Midbrain (tissue), 1 donor: ENCODE measurements at regions not wholly inside any gene's neighbourhood (a gene's known extent, or its start where the extent isn't known, plus 50 kb on each side); places are given as distances from the start of the nearest gene placed in this dataset.
A peak's percentile ranks its signal among the peaks of the same experiment; 100 is the strongest.

Experiments
- DNase-seq: peaks from one replicate; lab custom pipeline; 2025; lab: John Stamatoyannopoulos, UW

GRCh38 chr20:22916021-22916842, 118.9 kb upstream of the SSTR4 start:
- DNase-seq = no peak

- no peak for DNase-seq
Observed at GRCh38 chr20:22918286-22918983, 116.7 kb upstream of the SSTR4 start.

- DNase-seq = no peak
Observed at GRCh38 chr20:22920898-22921297, 114.2 kb upstream of the SSTR4 start.

- DNase-seq = no peak
Observed at GRCh38 chr20:22921595-22922421, 113.3 kb upstream of the SSTR4 start.

- DNase-seq = no peak
Observed at GRCh38 chr20:22922987-22923386, 112.1 kb upstream of the SSTR4 start.

GRCh38 chr20:22924046-22924737, 110.9 kb upstream of the SSTR4 start:
- DNase-seq = no peak

GRCh38 chr20:22924949-22925612, 110.0 kb upstream of the SSTR4 start:
- DNase-seq = no peak

- DNase-seq = no peak
Observed at GRCh38 chr20:22925613-22925983, 109.5 kb upstream of the SSTR4 start.

GRCh38 chr20:22927537-22927936, 107.6 kb upstream of the SSTR4 start:
- DNase-seq = no peak

GRCh38 chr20:22928679-22929078, 106.4 kb upstream of the SSTR4 start:
- DNase-seq = no peak

- DNase-seq = no peak
Observed at GRCh38 chr20:22929661-22930060, 105.5 kb upstream of the SSTR4 start.

GRCh38 chr20:22931653-22932608, 103.2 kb upstream of the SSTR4 start:
- DNase-seq = peak; percentile 1

- DNase-seq = no peak
Observed at GRCh38 chr20:22939181-22939580, 95.9 kb upstream of the SSTR4 start.

- DNase-seq = no peak
Observed at GRCh38 chr20:22940350-22940749, 94.8 kb upstream of the SSTR4 start.

GRCh38 chr20:22941550-22941949, 93.6 kb upstream of the SSTR4 start:
- DNase-seq = no peak

GRCh38 chr20:22942742-22943141, 92.4 kb upstream of the SSTR4 start:
- no peak for DNase-seq

GRCh38 chr20:22944062-22944461, 91.0 kb upstream of the SSTR4 start:
- DNase-seq = no peak

- DNase-seq = no peak
Observed at GRCh38 chr20:22944936-22945335, 90.2 kb upstream of the SSTR4 start.

GRCh38 chr20:22946596-22946995, 88.5 kb upstream of the SSTR4 start:
- DNase-seq = no peak
